HL-60 (cell line): ENCODE measurements at regions not wholly inside any gene's neighbourhood (a gene's known extent, or its start where the extent isn't known, plus 50 kb on each side); places are given as distances from the start of the nearest gene placed in this dataset.

Experiments used
- DNase-seq, 2 experiments: peaks; one replicate each; pipeline ENCODE4 v3.0.0-alpha.2; 2010 to 2020; ENCODE audit warnings: low read depth in 1 of 2, low spot score in 1 of 2
- H3K27ac ChIP-seq: fragments of 250-450 bp; sonication (Bioruptor Pico); replicated peaks from 2 replicates; pipeline ENCODE4 v1.5.1; 2020; ENCODE audit warnings: mild to moderate bottlenecking, moderate library complexity
- H3K27me3 ChIP-seq: fragments of 250-450 bp; sonication (Bioruptor Pico); 2 replicates; pipeline ENCODE4 v1.5.1; 2021; ENCODE audit warnings: mild to moderate bottlenecking, moderate library complexity; ENCODE audit not compliant: insufficient read depth, poor library complexity, severe bottlenecking
- H3K4me3 ChIP-seq: replicated peaks from 2 replicates; pipeline ENCODE4 v1.5.1; 2011; ENCODE audit warnings: mild to moderate bottlenecking, control low read depth, low read length; ENCODE audit not compliant: insufficient read depth
- GABPA ChIP-seq: IDR thresholded peaks from 2 replicates; pipeline ENCODE4 v1.6.1; 2012; ENCODE audit warnings: low read depth
- POLR2AphosphoS5 ChIP-seq: IDR thresholded peaks from 2 replicates; pipeline ENCODE4 v1.6.1; 2012; ENCODE audit warnings: low read depth
- REST ChIP-seq: IDR thresholded peaks from 2 replicates; pipeline ENCODE4 v1.6.1; 2012; ENCODE audit warnings: low read depth; ENCODE audit not compliant: insufficient replicate concordance
- SPI1 ChIP-seq: IDR thresholded peaks from 2 replicates; pipeline ENCODE4 v1.6.1; 2012; ENCODE audit warnings: low read depth, mild to moderate bottlenecking, borderline replicate concordance
- TF ChIP-seq, protein P1 (sequence below): IDR thresholded peaks from one replicate; pipeline ENCODE4 v1.5.1; 2011; ENCODE audit warnings: low read length, control low read depth, inconsistent platforms; ENCODE audit not compliant: insufficient read depth

GRCh38 chr14:38623661-38624060 is 367.8 kb upstream of the CLEC14A start:
- DNase-seq = no peak
- Histone ChIP-seq H3K27ac (no peak overlapping the region), H3K4me3 (no peak overlapping the region), H3K27me3 (no peaks in the 10 kb centered on the region)
- TF ChIP-seq REST = no peak
- TF ChIP-seq SPI1 = no peak
- TF ChIP-seq, protein P1, sequence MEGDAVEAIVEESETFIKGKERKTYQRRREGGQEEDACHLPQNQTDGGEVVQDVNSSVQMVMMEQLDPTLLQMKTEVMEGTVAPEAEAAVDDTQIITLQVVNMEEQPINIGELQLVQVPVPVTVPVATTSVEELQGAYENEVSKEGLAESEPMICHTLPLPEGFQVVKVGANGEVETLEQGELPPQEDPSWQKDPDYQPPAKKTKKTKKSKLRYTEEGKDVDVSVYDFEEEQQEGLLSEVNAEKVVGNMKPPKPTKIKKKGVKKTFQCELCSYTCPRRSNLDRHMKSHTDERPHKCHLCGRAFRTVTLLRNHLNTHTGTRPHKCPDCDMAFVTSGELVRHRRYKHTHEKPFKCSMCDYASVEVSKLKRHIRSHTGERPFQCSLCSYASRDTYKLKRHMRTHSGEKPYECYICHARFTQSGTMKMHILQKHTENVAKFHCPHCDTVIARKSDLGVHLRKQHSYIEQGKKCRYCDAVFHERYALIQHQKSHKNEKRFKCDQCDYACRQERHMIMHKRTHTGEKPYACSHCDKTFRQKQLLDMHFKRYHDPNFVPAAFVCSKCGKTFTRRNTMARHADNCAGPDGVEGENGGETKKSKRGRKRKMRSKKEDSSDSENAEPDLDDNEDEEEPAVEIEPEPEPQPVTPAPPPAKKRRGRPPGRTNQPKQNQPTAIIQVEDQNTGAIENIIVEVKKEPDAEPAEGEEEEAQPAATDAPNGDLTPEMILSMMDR = no peak
- TF ChIP-seq POLR2AphosphoS5 = no peak
- TF ChIP-seq GABPA = no peak

DNA sequence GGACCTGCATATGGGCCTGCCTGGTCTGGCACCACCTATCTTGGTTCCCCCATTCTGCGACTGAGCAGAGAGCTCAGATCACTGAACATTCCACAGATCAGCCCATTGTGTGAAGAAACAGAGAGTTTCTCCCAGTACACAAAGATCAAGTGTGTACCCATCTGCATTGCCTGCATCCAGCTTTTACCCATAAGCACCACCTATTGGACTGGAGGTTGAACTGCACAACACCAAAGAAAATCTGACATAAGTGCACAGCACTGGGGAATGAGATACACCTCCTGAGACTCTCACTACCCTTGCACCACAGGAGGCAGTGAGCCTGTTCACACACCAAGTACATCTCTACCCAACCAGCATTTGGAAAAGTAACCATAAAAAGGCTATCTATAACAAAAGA is 362.6 kb upstream of the CLEC14A start:
- no peak for DNase-seq
- H3K27me3 ChIP-seq = no peaks in the 10 kb centered on the region
- no peak overlapping the region for H3K4me3 ChIP-seq
- TF ChIP-seq POLR2AphosphoS5 = no peak
- no peak overlapping the region for H3K27ac ChIP-seq

DNA sequence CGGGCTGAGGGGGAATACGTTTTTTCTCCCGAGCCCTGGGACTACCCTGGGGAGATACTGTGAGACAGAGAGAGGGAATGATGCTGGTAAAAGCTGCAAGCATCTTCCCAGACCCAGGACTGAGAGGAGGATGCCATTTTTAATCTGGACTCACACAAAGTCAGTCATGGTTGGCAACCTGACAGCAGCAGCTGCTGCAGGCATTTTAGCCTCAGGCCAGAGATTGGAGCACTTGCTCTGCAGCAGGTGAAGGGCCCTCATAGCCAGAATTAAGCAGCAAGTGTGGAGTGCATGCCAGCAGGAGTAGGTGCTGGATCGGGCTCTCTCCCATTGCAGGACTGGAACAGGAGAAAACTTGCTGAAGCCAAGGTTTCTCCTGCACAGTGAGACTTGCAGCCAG is 361.1 kb upstream of the CLEC14A start:
- no peak for TF ChIP-seq SPI1
- TF ChIP-seq POLR2AphosphoS5 = no peak
- TF ChIP-seq, protein P1 = no peak
- TF ChIP-seq GABPA = no peak
- no peak for TF ChIP-seq REST

DNA sequence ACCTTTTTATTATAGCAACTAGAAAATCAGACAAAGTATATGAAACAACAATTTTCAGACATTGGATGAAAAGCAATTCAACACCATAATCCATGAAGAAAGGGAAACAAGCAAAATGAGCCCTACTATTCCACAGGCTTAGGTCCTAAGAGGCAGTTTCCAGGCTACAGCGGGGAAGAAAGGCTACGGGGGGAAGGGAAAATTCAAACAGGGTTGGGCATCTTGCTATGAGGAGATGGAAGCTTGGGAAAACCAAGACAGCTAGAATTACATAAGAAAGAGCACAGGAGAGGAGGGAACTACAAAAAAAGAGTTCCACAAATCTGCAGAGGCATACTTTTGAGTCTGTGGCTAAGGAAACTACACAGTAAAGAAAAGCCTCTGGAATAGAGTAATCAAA is 356.0 kb upstream of the CLEC14A start:
- no peaks in the 10 kb centered on the region for H3K27me3 ChIP-seq
- no peak for DNase-seq
- no peak overlapping the region for H3K27ac ChIP-seq
- H3K4me3 ChIP-seq = no peak overlapping the region
- TF ChIP-seq REST = no peak

More for the DNA sequence above, 361.1 kb upstream of the CLEC14A start:
- Histone ChIP-seq H3K27ac (no peak overlapping the region), H3K27me3 (no peaks in the 10 kb centered on the region), H3K4me3 (no peak overlapping the region)
- no peak for DNase-seq
